NCI-H2171 (cell line): ENCODE measurements at regions not wholly inside any gene's neighbourhood (a gene's known extent, or its start where the extent isn't known, plus 50 kb on each side); places are given as distances from the start of the nearest gene placed in this dataset.
"Not testable (repeated sequence)": the region's sequence is repeated elsewhere in the genome, so short reads cannot be mapped to it uniquely, and the experiment has no call there.

Experiments used
- DNase-seq: peaks from one replicate; lab custom pipeline; 2025; lab: John Stamatoyannopoulos, UW

GRCh38 chr6:144395014-144395413 is 109.9 kb downstream of the UTRN start:
- DNase-seq = no peak

GRCh38 chr6:144395826-144396225 is 110.7 kb downstream of the UTRN start:
- DNase-seq = no peak

- DNase-seq = no peak
Observed at GRCh38 chr6:144397141-144397540, 112.0 kb downstream of the UTRN start.

GRCh38 chr6:144400321-144400720 is 115.2 kb downstream of the UTRN start:
- DNase-seq = no peak

GRCh38 chr6:144401736-144402733 is 116.9 kb downstream of the UTRN start:
- DNase-seq = no peak

GRCh38 chr6:144402750-144403149 is 117.6 kb downstream of the UTRN start:
- no peak for DNase-seq

GRCh38 chr6:144405163-144405562 is 120.0 kb downstream of the UTRN start:
- no peak for DNase-seq

GRCh38 chr6:144406796-144407195 is 121.7 kb downstream of the UTRN start:
- DNase-seq = no peak

GRCh38 chr6:144408161-144408560 is 123.0 kb downstream of the UTRN start:
- no peak for DNase-seq

GRCh38 chr6:144410059-144410458 is 124.9 kb downstream of the UTRN start:
- no peak for DNase-seq

GRCh38 chr6:144410574-144410973 is 125.4 kb downstream of the UTRN start:
- DNase-seq = not testable (repeated sequence)

- DNase-seq = no peak
Observed at GRCh38 chr6:144411531-144412165, 126.5 kb downstream of the UTRN start.

GRCh38 chr6:144413418-144413817 is 128.3 kb downstream of the UTRN start:
- DNase-seq = no peak

GRCh38 chr6:144415014-144415413 is 129.9 kb downstream of the UTRN start:
- DNase-seq = no peak

GRCh38 chr6:144415835-144416237 is 130.7 kb downstream of the UTRN start:
- no peak for DNase-seq

- no peak for DNase-seq
Observed at GRCh38 chr6:144416244-144416643, 131.1 kb downstream of the UTRN start.

- no peak for DNase-seq
Observed at GRCh38 chr6:144416773-144417172, 131.6 kb downstream of the UTRN start.

- no peak for DNase-seq
Observed at GRCh38 chr6:144417681-144418080, 132.5 kb downstream of the UTRN start.

GRCh38 chr6:144418959-144419545 is 133.9 kb downstream of the UTRN start:
- DNase-seq = no peak

- DNase-seq = no peak
Observed at GRCh38 chr6:144423167-144423566, 138.0 kb downstream of the UTRN start.

GRCh38 chr6:144429753-144430152 is 144.6 kb downstream of the UTRN start:
- DNase-seq = no peak

- DNase-seq = not testable (repeated sequence)
Observed at GRCh38 chr6:144433446-144433845, 148.3 kb downstream of the UTRN start.
